K562 (cell line): ENCODE measurements at regions not wholly inside any gene's neighbourhood (a gene's known extent, or its start where the extent isn't known, plus 50 kb on each side); places are given as distances from the start of the nearest gene placed in this dataset.
A peak's percentile ranks its signal among the peaks of the same experiment; 100 is the strongest.

Source experiments
- ATAC-seq: fragments of 200-7000 bp; cut with Tn5 transposase; 3 replicates; pipeline ENCODE4 v1.9.1; 2020; ENCODE audit warnings: moderate library complexity
- BruUV-seq: library from RNA; stranded (reverse); fragments of 400-500 nt; replicated peaks from 2 replicates; lab custom pipeline; 2021; lab: Mats Ljungman, UMichigan
- CTCF ChIA-PET: fragments of 300-600 bp; formaldehyde crosslinking; extraction: SDS; loops from one replicate; lab custom pipeline; 2021; ENCODE audit warnings: low intra/inter-chr PET ratio; lab: Yijun Ruan, JAX
- POLR2A ChIA-PET: fragments of 300-600, 350-650 bp; sonication (Branson Sonifier 250); formaldehyde crosslinking; extraction: SDS; loops from one replicate; lab custom pipeline; 2021; ENCODE audit warnings: antibody characterized with exemption, inconsistent platforms; lab: Yijun Ruan, JAX
- DNase-seq, 4 experiments: peaks; one replicate each; pipeline versions ENCODE4 v3.0.0 to v3.0.0-alpha.2; 2011 to 2018; ENCODE audit warnings: low spot score in 3 of 4, mixed read lengths in 3 of 4; ENCODE audit errors: extremely low read depth in 1 of 4
- FAIRE-seq: peaks from 2 replicates; lab custom pipeline; 2011; peaks lifted over from hg19 to GRCh38; lab: Jason Lieb, UNC
- H2AFZ ChIP-seq: 2 replicates; pipeline ENCODE4 v1.6.0; 2011; ENCODE audit warnings: low read depth, low read length, control low read depth, inconsistent platforms
- H3K27ac ChIP-seq: fragments of 200-600 bp; 3 replicates; pipeline ENCODE4 v1.8.0; 2011; ENCODE audit warnings: low read depth, mild to moderate bottlenecking, control low read depth, inconsistent platforms, low read length, moderate library complexity, mixed read lengths; ENCODE audit errors: extremely low read depth
- H3K27me3 ChIP-seq, 2 experiments: fragments of 300-600 bp in 1 of 2; 2 replicates in 1 of 2; 3 replicates in 1 of 2; pipeline versions ENCODE4 v1.6.0 to v1.8.0; 2011; ENCODE audit warnings: inconsistent platforms in 2 of 2, low read length in 2 of 2, mild to moderate bottlenecking in 1 of 2, mixed read lengths in 1 of 2, moderate library complexity in 1 of 2; ENCODE audit not compliant: control insufficient read depth in 2 of 2, insufficient read depth in 2 of 2
- H3K36me3 ChIP-seq: fragments of 300-600 bp; 3 replicates; pipeline ENCODE4 v1.8.0; 2011; ENCODE audit warnings: mild to moderate bottlenecking, low read length, inconsistent platforms; ENCODE audit not compliant: control insufficient read depth, insufficient read depth
- H3K4me1 ChIP-seq, 2 experiments: fragments of 200-600 bp in 1 of 2; replicated peaks in 1 of 2; 2 replicates in 1 of 2; 3 replicates in 1 of 2; pipeline versions ENCODE4 v1.5.1 to v1.8.0; 2011; ENCODE audit warnings: inconsistent platforms in 2 of 2, low read length in 2 of 2, mild to moderate bottlenecking in 1 of 2, mixed read lengths in 1 of 2, moderate library complexity in 1 of 2; ENCODE audit not compliant: control insufficient read depth in 2 of 2, insufficient read depth in 2 of 2
- H3K4me2 ChIP-seq: 2 replicates; pipeline ENCODE4 v1.6.1; 2011; ENCODE audit warnings: low read length, control low read depth, inconsistent platforms, mixed read lengths; ENCODE audit not compliant: insufficient read depth
- H3K4me3 ChIP-seq: fragments of 200-600 bp; sonication (generic), shearing (Covaris generic); 2 replicates; pipeline ENCODE4 v1.5.1; 2016; ENCODE audit warnings: control low read depth, inconsistent platforms
- H3K79me2 ChIP-seq: fragments of 200-600 bp; 3 replicates; pipeline ENCODE4 v1.8.0; 2011; ENCODE audit warnings: low read length, inconsistent platforms; ENCODE audit not compliant: control insufficient read depth, insufficient read depth
- H3K9ac ChIP-seq, 2 experiments: 2 replicates each; pipeline versions ENCODE4 v1.6.0 to v1.6.1; 2011; ENCODE audit warnings: low read depth in 2 of 2, low read length in 2 of 2, control low read depth in 1 of 2, inconsistent platforms in 1 of 2, mild to moderate bottlenecking in 1 of 2, mixed read lengths in 1 of 2; ENCODE audit not compliant: insufficient read depth in 1 of 2
- H3K9me1 ChIP-seq: one replicate; pipeline ENCODE4 v1.6.0; 2011; ENCODE audit warnings: inconsistent platforms, mild to moderate bottlenecking, low read length, moderate library complexity; ENCODE audit not compliant: control insufficient read depth, insufficient read depth
- H3K9me3 ChIP-seq: replicated peaks from 2 replicates; pipeline ENCODE4 v1.5.1; 2011; ENCODE audit warnings: low read depth, low read length, inconsistent platforms; ENCODE audit not compliant: control insufficient read depth, insufficient read depth
- H4K20me1 ChIP-seq: replicated peaks from 2 replicates; pipeline ENCODE4 v1.6.1; 2011; ENCODE audit warnings: low read length, inconsistent platforms, mixed read lengths; ENCODE audit not compliant: control insufficient read depth, insufficient read depth
- ATF3 ChIP-seq, 2 experiments: fragments of 450-650 bp in 1 of 2; sonication (generic) in 1 of 2; formaldehyde crosslinking in 1 of 2; IDR thresholded peaks in 1 of 2; conservative IDR thresholded peaks in 1 of 2; 2 replicates each; pipeline versions ENCODE4 v1.6.1 to v1.8.1; 2016 to 2023; ENCODE audit warnings: mild to moderate bottlenecking in 2 of 2, moderate library complexity in 2 of 2, inconsistent platforms in 1 of 2, missing genetic modification reagents in 1 of 2
- CEBPB ChIP-seq: fragments of 450-650 bp; IDR thresholded peaks from 2 replicates; pipeline ENCODE4 v1.6.1; 2016; ENCODE audit warnings: missing genetic modification characterization, missing compliant biosample characterization
- CEBPG ChIP-seq, 3 experiments: fragments of 200-800 bp in 1 of 3; sonication (Bioruptor generic) in 1 of 3; sonication (generic) in 1 of 3; formaldehyde crosslinking in 1 of 3; IDR thresholded peaks in 2 of 3; conservative IDR thresholded peaks in 1 of 3; 2 replicates each; pipeline versions ENCODE4 v1.6.1 to v1.8.0; 2016 to 2022; ENCODE audit warnings: missing compliant biosample characterization in 2 of 3, missing genetic modification characterization in 2 of 3, mild to moderate bottlenecking in 1 of 3, missing genetic modification reagents in 1 of 3
- HNRNPL ChIP-seq: fragments of 200-400 bp; formaldehyde crosslinking; IDR thresholded peaks from 2 replicates; pipeline ENCODE4 v1.6.1; 2017; ENCODE audit warnings: low read depth, mild to moderate bottlenecking, low read length
- NR3C1 ChIP-seq: sonication (generic); formaldehyde crosslinking; IDR thresholded peaks from 2 replicates; pipeline ENCODE4 v1.8.1; 2022; ENCODE audit warnings: missing genetic modification reagents
- ZC3H8 ChIP-seq: fragments of 450-650 bp; IDR thresholded peaks from 2 replicates; pipeline ENCODE4 v1.6.1; 2017
- ZNF583 ChIP-seq: fragments of 250-450 bp; sonication (Bioruptor Pico); IDR thresholded peaks from 2 replicates; pipeline ENCODE4 v1.4.0; 2020
- WGBS: fragments of 100-300 bp; shearing (Covaris generic); methylation state at CpG from one replicate; pipeline ENCODE4 v1.1.6; 2016; ENCODE audit warnings: low coverage, mixed read lengths; ENCODE audit not compliant: insufficient coverage; ENCODE audit errors: missing lambda C conversion rate; 5-methylcytosine and 5-hydroxymethylcytosine counted together
- in situ Hi-C: fragments of 300-500 bp; cut with MboI; formaldehyde crosslinking; loops from 4 replicates; pipeline ENCODE4 v1.15.0; 2018; ENCODE audit warnings: inconsistent platforms, mixed read lengths
- intact Hi-C: fragments of 100-400 bp; cut with micrococcal nuclease; formaldehyde crosslinking; loops from 2 replicates; pipeline ENCODE4 v1.14.2; 2022
- TF ChIP-seq, protein P1 (sequence below): fragments of 450-650 bp; formaldehyde crosslinking; IDR thresholded peaks from 2 replicates; pipeline ENCODE4 v1.4.0; 2022; ENCODE audit warnings: mild to moderate bottlenecking, moderate library complexity
- TF ChIP-seq, protein P2 (sequence below): IDR thresholded peaks from 2 replicates; pipeline ENCODE4 v1.6.1; 2011; ENCODE audit not compliant: insufficient read length; ENCODE audit errors: extremely low read depth

DNA sequence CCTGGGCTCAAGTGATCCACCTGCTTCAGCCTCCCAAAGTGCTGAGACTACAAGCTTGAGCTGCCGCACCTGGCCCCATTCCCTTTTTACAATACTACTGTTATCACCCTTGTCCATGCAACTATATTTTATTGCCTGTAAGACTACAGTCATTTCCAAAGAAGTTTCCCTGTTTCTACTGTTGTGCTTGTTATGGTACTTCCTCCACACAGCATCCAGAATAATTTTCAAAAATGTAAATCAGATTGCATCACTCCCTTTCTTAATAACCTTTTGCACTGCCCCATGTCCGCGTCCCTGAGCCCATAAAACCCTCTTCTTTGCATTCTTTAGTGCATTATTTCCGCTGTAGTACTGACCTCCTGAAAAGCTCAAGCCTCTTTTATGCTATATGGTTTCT lies 128.9 kb upstream of the AKIRIN2 start:
- ATAC-seq (no peak), DNase-seq (no peak), FAIRE-seq (no peak)
- in situ Hi-C loops (no loop called here), intact Hi-C loops (loop anchor here (10.0 kb wide), 1 partner anchor 634 kb away; no protein-coding TSS in a partner anchor)
- Histone ChIP-seq H3K27me3 (peaks cover 5 to 14% of the 10 kb centered on the region in 2 experiments; a peak in 2 of 5 replicates), H3K36me3 (no peaks in the 10 kb centered on the region), H2AFZ (no peak overlapping the region), H3K79me2 (no peaks in the 10 kb centered on the region), H3K9me3 (no peaks in the 10 kb centered on the region), H3K4me2 (no peak overlapping the region), H3K4me3 (no peak overlapping the region), H3K27ac (no peak overlapping the region), H3K9me1 (no peaks in the 10 kb centered on the region), H4K20me1 (no peaks in the 10 kb centered on the region), H3K4me1 (no peaks in the 10 kb centered on the region), H3K9ac (no peak overlapping the region)
- ChIA-PET CTCF (interaction anchor here (1.6 kb wide), 1 partner anchor 1039 kb away, joined by 8 read pairs; no protein-coding TSS in a partner anchor), POLR2A (interaction anchor here (1.0 kb wide), 1 partner anchor 15 kb away, joined by 5 read pairs; no protein-coding TSS in a partner anchor)
- WGBS = 4% methylated on average over 4 of the region's 4 CpGs
- no TSS peak for BruUV-seq
- TF ChIP-seq NR3C1 (CRISPR knock-in tag) = no peak
- TF ChIP-seq, protein P1, sequence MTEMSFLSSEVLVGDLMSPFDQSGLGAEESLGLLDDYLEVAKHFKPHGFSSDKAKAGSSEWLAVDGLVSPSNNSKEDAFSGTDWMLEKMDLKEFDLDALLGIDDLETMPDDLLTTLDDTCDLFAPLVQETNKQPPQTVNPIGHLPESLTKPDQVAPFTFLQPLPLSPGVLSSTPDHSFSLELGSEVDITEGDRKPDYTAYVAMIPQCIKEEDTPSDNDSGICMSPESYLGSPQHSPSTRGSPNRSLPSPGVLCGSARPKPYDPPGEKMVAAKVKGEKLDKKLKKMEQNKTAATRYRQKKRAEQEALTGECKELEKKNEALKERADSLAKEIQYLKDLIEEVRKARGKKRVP (CRISPR knock-in tag) = no peak
- no peak for TF ChIP-seq CEBPG (CRISPR knock-in tag; IDR thresholded peaks at IDR 0.05)
- peak; percentile 38 to 57; a peak in 2 of 4 replicates for TF ChIP-seq CEBPG (tag; conservative IDR thresholded peaks at IDR 0.05 in 1 of 2, IDR thresholded peaks at IDR 0.05 in 1 of 2)
- no peak for TF ChIP-seq HNRNPL
- TF ChIP-seq, protein P2, sequence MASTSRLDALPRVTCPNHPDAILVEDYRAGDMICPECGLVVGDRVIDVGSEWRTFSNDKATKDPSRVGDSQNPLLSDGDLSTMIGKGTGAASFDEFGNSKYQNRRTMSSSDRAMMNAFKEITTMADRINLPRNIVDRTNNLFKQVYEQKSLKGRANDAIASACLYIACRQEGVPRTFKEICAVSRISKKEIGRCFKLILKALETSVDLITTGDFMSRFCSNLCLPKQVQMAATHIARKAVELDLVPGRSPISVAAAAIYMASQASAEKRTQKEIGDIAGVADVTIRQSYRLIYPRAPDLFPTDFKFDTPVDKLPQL = no peak
- 0 out of 2 replicates have a peak, but pooled peaks have one; percentile 21 for TF ChIP-seq CEBPB (tag)
- no peak for TF ChIP-seq ZC3H8
- TF ChIP-seq ZNF583 (CRISPR knock-in tag) = no peak
- TF ChIP-seq ATF3 (IDR thresholded peaks at IDR 0.05) = peak; percentile 45
- no peak for TF ChIP-seq ATF3 (CRISPR knock-in tag; conservative IDR thresholded peaks at IDR 0.05)
